Endothelial cell (in vitro differentiated cells): ENCODE measurements at regions not wholly inside any gene's neighbourhood (a gene's known extent, or its start where the extent isn't known, plus 50 kb on each side); places are given as distances from the start of the nearest gene placed in this dataset.
"Not testable (repeated sequence)": the region's sequence is repeated elsewhere in the genome, so short reads cannot be mapped to it uniquely, and the experiment has no call there.

ENCODE experiments used
- DNase-seq: peaks from one replicate; pipeline ENCODE4 v3.0.0; 2021; ENCODE audit warnings: low spot score
- H3K27ac Mint-ChIP-seq: one replicate; pipeline ENCODE4 v1.8.0; 2021; ENCODE audit warnings: mixed read lengths, inconsistent platforms; ENCODE audit not compliant: unreplicated experiment
- H3K27me3 Mint-ChIP-seq: one replicate; pipeline ENCODE4 v1.8.0; 2021; ENCODE audit warnings: mild to moderate bottlenecking, moderate library complexity, mixed read lengths, inconsistent platforms; ENCODE audit not compliant: unreplicated experiment
- H3K36me3 Mint-ChIP-seq: one replicate; pipeline ENCODE4 v1.8.0; 2021; ENCODE audit warnings: mild to moderate bottlenecking, low read depth, mixed read lengths, inconsistent platforms; ENCODE audit not compliant: unreplicated experiment
- H3K4me1 Mint-ChIP-seq: one replicate; pipeline ENCODE4 v1.8.0; 2021; ENCODE audit warnings: mild to moderate bottlenecking, mixed read lengths, inconsistent platforms; ENCODE audit not compliant: unreplicated experiment
- H3K4me3 Mint-ChIP-seq: one replicate; pipeline ENCODE4 v1.8.0; 2021; ENCODE audit warnings: mild to moderate bottlenecking, mixed read lengths, inconsistent platforms; ENCODE audit not compliant: unreplicated experiment
- H3K9me3 Mint-ChIP-seq: one replicate; pipeline ENCODE4 v1.8.0; 2021; ENCODE audit warnings: mixed read lengths, inconsistent platforms; ENCODE audit not compliant: unreplicated experiment
- CTCF ChIP-seq: fragments of 200-600 bp; sonication (generic); IDR thresholded peaks from one replicate; pipeline ENCODE4 v1.5.0; 2021; ENCODE audit warnings: antibody characterized with exemption; ENCODE audit not compliant: unreplicated experiment

GRCh38 chr5:23440703-23441102 is 66.7 kb upstream of the PRDM9 start:
- H3K36me3 Mint-ChIP-seq: no peaks in the 10 kb centered on the region
- no peak for DNase-seq
- no peak for TF ChIP-seq CTCF
- no peaks in the 10 kb centered on the region for H3K27me3 Mint-ChIP-seq
- no peaks in the 10 kb centered on the region for H3K9me3 Mint-ChIP-seq
- H3K4me3 Mint-ChIP-seq: no peak overlapping the region
- H3K4me1 Mint-ChIP-seq: no peaks in the 10 kb centered on the region
- H3K27ac Mint-ChIP-seq: no peak overlapping the region

- no peak for DNase-seq
- Mint-ChIP-seq H3K36me3 (no peaks in the 10 kb centered on the region), H3K9me3 (no peaks in the 10 kb centered on the region), H3K27me3 (no peaks in the 10 kb centered on the region), H3K4me3 (no peak overlapping the region), H3K4me1 (no peaks in the 10 kb centered on the region), H3K27ac (no peak overlapping the region)
- no peak for TF ChIP-seq CTCF
These were observed 70.4 kb upstream of the PRDM9 start for GRCh38 chr5:23437011-23437410.

- TF ChIP-seq CTCF: no peak
These were observed 73.7 kb upstream of the PRDM9 start for GRCh38 chr5:23433534-23434315.

GRCh38 chr5:23428705-23429104 is 78.7 kb upstream of the PRDM9 start:
- Mint-ChIP-seq H3K27ac (no peak overlapping the region), H3K4me3 (no peak overlapping the region), H3K36me3 (no peaks in the 10 kb centered on the region), H3K4me1 (no peaks in the 10 kb centered on the region), H3K27me3 (no peaks in the 10 kb centered on the region), H3K9me3 (no peaks in the 10 kb centered on the region)
- no peak for TF ChIP-seq CTCF
- DNase-seq: no peak

More at GRCh38 chr5:23433534-23434315, 73.7 kb upstream of the PRDM9 start:
- H3K4me1 Mint-ChIP-seq: no peaks in the 10 kb centered on the region
- H3K9me3 Mint-ChIP-seq: no peaks in the 10 kb centered on the region
- H3K27ac Mint-ChIP-seq: no peak overlapping the region
- DNase-seq: no peak
- H3K36me3 Mint-ChIP-seq: no peaks in the 10 kb centered on the region
- H3K4me3 Mint-ChIP-seq: no peak overlapping the region
- H3K27me3 Mint-ChIP-seq: no peaks in the 10 kb centered on the region

- not testable (repeated sequence) for DNase-seq, H3K9me3 Mint-ChIP-seq, H3K4me1 Mint-ChIP-seq, H3K27me3 Mint-ChIP-seq, H3K4me3 Mint-ChIP-seq, H3K36me3 Mint-ChIP-seq, H3K27ac Mint-ChIP-seq
These were observed 87.2 kb upstream of the PRDM9 start for GRCh38 chr5:23420214-23420613.
